Tibial nerve (tissue), 4 donors: ENCODE measurements at regions not wholly inside any gene's neighbourhood (a gene's known extent, or its start where the extent isn't known, plus 50 kb on each side); places are given as distances from the start of the nearest gene placed in this dataset.

Source experiments
- CTCF ChIP-seq, 5 experiments: fragments of 200-600 bp in 3 of 5; fragments of 450-650 bp in 2 of 5; sonication (generic) in 3 of 5; IDR thresholded peaks; one replicate each; pipeline ENCODE4 v1.5.1; 2016 to 2019; ENCODE audit warnings: antibody characterized with exemption in 5 of 5, mild to moderate bottlenecking in 3 of 5, moderate library complexity in 2 of 5
- EP300 ChIP-seq, 2 donors: sonication (generic); formaldehyde crosslinking; IDR thresholded peaks; one replicate each; pipeline ENCODE4 v1.6.1; 2017; ENCODE audit warnings: antibody characterized with exemption in 2 of 2, mild to moderate bottlenecking in 1 of 2
- POLR2A ChIP-seq, 2 donors: fragments of 450-650 bp; IDR thresholded peaks; one replicate each; pipeline ENCODE4 v1.6.1; 2017; ENCODE audit warnings: antibody characterized with exemption in 2 of 2, mild to moderate bottlenecking in 2 of 2, moderate library complexity in 2 of 2

- TF ChIP-seq POLR2A (IDR thresholded peaks at IDR 0.05): no peak
- no peak for TF ChIP-seq CTCF (IDR thresholded peaks at IDR 0.05)
- no peak for TF ChIP-seq EP300 (IDR thresholded peaks at IDR 0.05)
Measured at GRCh38 chr20:48139262-48140041, 354.2 kb upstream of the SULF2 start.
